ENCODE measurements at regions not wholly inside any gene's neighbourhood (a gene's known extent, or its start where the extent isn't known, plus 50 kb on each side); places are given as distances from the start of the nearest gene placed in this dataset.

DNA sequence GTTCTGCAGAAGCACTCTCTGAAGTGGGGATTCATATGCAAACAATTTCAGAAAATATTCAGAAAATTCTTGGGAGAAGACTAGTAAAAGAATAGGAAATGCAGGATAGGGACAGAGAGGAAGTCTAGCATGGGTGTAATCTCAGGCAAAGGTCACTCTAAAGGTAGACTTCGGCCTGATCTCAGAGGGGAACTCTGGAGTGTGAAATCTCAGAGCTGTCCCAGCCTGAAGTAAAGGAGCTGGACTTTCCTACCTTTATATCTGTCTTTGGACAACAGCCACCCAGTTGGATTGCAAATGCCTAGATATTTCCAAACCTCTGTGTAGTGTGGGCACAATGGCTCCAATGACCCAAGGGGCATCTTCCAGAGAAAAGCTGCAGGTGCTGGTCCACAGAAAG lies 379.8 kb downstream of the GPATCH2 start:
- H3K79me2 ChIP-seq (ENCODE audit: insufficient read depth, low read depth, low read length) = no peaks in the 10 kb centered on the region
- ChIA-PET CTCF (ENCODE audit: unreplicated experiment) (no interaction called here), POLR2A (no interaction called here)
- BruUV-seq (replicated peaks) = no TSS peak
- no peak overlapping the region for H3K4me2 ChIP-seq (ENCODE audit: low read length)
- no peaks in the 10 kb centered on the region for H3K9me2 ChIP-seq (ENCODE audit: insufficient read depth, low read length)
- no peaks in the 10 kb centered on the region for H3K36me3 ChIP-seq (ENCODE audit: insufficient read depth, low read length)
- no peak overlapping the region for H2AFZ ChIP-seq (ENCODE audit: low read length)
- H4K20me1 ChIP-seq (ENCODE audit: insufficient read depth, low read length) = no peaks in the 10 kb centered on the region
- no peaks in the 10 kb centered on the region for H3K4me1 ChIP-seq (ENCODE audit: insufficient read depth, low read length, poor library complexity, severe bottlenecking)
- intact Hi-C loops (cut with micrococcal nuclease; ENCODE audit: unreplicated experiment) = no loop called here
- no peak for DNase-seq (ENCODE audit: low spot score)
- H3K9me3 ChIP-seq (ENCODE audit: low read length) = no peaks in the 10 kb centered on the region
- TF ChIP-seq EZH2phosphoT487 (IDR thresholded peaks at IDR 0.05; ENCODE audit: borderline replicate concordance, low read depth, low read length) (no peak), CTCF (conservative IDR thresholded peaks at IDR 0.05; ENCODE audit: low read length) (no peak)
- no peak overlapping the region for H3K27ac ChIP-seq (ENCODE audit: low read depth, low read length, poor library complexity, severe bottlenecking)
- no peak overlapping the region for H3K4me3 ChIP-seq (ENCODE audit: low read depth, low read length, poor library complexity, severe bottlenecking)

DNA sequence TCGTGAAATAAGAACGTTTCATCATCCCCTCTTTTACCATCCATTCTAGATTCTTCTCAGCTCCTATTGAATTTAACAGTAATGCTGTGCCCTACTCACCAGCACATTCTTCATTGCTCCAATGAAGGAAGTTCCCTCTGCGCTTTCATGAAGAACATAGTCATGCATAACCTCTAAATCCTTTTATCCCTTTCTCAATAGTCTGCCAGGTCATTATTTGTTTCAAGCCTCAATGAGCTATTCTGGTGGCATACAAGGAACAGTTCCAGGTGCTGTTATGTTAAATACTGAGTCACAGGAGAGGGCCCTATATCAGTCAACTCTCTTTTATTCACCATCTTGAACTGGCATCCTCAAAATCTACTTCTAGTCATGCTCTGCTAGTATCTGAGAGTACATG lies 381.0 kb downstream of the GPATCH2 start:
- no peak overlapping the region for H3K4me2 ChIP-seq (ENCODE audit: low read length)
- no TSS peak for BruUV-seq (replicated peaks)
- DNase-seq (ENCODE audit: low spot score) = no peak
- no peaks in the 10 kb centered on the region for H3K79me2 ChIP-seq (ENCODE audit: insufficient read depth, low read depth, low read length)
- no peaks in the 10 kb centered on the region for H3K9me3 ChIP-seq (ENCODE audit: low read length)
- no peaks in the 10 kb centered on the region for H3K4me1 ChIP-seq (ENCODE audit: insufficient read depth, low read length, poor library complexity, severe bottlenecking)
- POLR2A ChIA-PET = no interaction called here
- intact Hi-C loops (cut with micrococcal nuclease; ENCODE audit: unreplicated experiment) = no loop called here
- no peak overlapping the region for H2AFZ ChIP-seq (ENCODE audit: low read length)
- CTCF ChIA-PET (ENCODE audit: unreplicated experiment) = no interaction called here
- H4K20me1 ChIP-seq (ENCODE audit: insufficient read depth, low read length) = no peaks in the 10 kb centered on the region
- no peak overlapping the region for H3K27ac ChIP-seq (ENCODE audit: low read depth, low read length, poor library complexity, severe bottlenecking)
- TF ChIP-seq EZH2phosphoT487 (IDR thresholded peaks at IDR 0.05; ENCODE audit: borderline replicate concordance, low read depth, low read length) = no peak
- no peak for TF ChIP-seq CTCF (conservative IDR thresholded peaks at IDR 0.05; ENCODE audit: low read length)
- no peak overlapping the region for H3K4me3 ChIP-seq (ENCODE audit: low read depth, low read length, poor library complexity, severe bottlenecking)
- H3K9me2 ChIP-seq (ENCODE audit: insufficient read depth, low read length) = no peaks in the 10 kb centered on the region
- no peaks in the 10 kb centered on the region for H3K36me3 ChIP-seq (ENCODE audit: insufficient read depth, low read length)

DNA sequence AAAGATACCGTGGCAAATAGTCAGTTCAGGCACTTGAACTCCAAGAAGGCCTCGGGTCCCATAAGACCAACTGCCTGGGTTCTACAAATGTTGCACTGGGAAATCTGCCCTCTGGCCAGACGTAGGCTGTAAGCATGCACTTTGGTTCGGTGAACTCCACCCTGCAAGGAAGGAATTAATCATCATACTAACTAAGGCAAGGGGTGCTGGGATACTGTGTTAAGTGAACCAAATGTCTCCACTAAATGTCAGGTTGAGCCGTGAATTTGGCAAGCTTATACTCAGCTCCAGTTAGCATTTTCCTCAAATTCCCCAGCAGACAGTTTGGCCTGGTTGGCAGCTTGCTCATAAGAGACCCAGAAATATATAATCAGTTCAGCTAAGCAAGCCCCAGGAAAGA lies 385.9 kb downstream of the GPATCH2 start:
- Histone ChIP-seq H3K4me1 (ENCODE audit: insufficient read depth, low read length, poor library complexity, severe bottlenecking) (no peaks in the 10 kb centered on the region), H3K27ac (ENCODE audit: low read depth, low read length, poor library complexity, severe bottlenecking) (no peak overlapping the region), H3K36me3 (ENCODE audit: insufficient read depth, low read length) (no peaks in the 10 kb centered on the region), H3K9me2 (ENCODE audit: insufficient read depth, low read length) (no peaks in the 10 kb centered on the region), H3K4me2 (ENCODE audit: low read length) (no peak overlapping the region), H3K79me2 (ENCODE audit: insufficient read depth, low read depth, low read length) (no peaks in the 10 kb centered on the region), H4K20me1 (ENCODE audit: insufficient read depth, low read length) (no peaks in the 10 kb centered on the region), H3K9me3 (ENCODE audit: low read length) (no peaks in the 10 kb centered on the region), H2AFZ (ENCODE audit: low read length) (no peak overlapping the region), H3K4me3 (ENCODE audit: low read depth, low read length, poor library complexity, severe bottlenecking) (no peak overlapping the region)
- no peak for TF ChIP-seq EZH2phosphoT487 (IDR thresholded peaks at IDR 0.05; ENCODE audit: borderline replicate concordance, low read depth, low read length)
- no peak for TF ChIP-seq CTCF (conservative IDR thresholded peaks at IDR 0.05; ENCODE audit: low read length)
- DNase-seq (ENCODE audit: low spot score) = no peak
- no TSS peak for BruUV-seq (replicated peaks)
- POLR2A ChIA-PET = interaction anchor here (0.6 kb wide), 2 partner anchors 106 to 622 kb away, joined by 3 to 5 read pairs; no protein-coding TSS in a partner anchor
- intact Hi-C loops (cut with micrococcal nuclease; ENCODE audit: unreplicated experiment) = no loop called here
- CTCF ChIA-PET (ENCODE audit: unreplicated experiment) = no interaction called here

All from OCI-LY7 (cell line).